T follicular helper cell (primary cell): ENCODE measurements at regions not wholly inside any gene's neighbourhood (a gene's known extent, or its start where the extent isn't known, plus 50 kb on each side); places are given as distances from the start of the nearest gene placed in this dataset.
A peak's percentile ranks its signal among the peaks of the same experiment; 100 is the strongest.

ENCODE experiments used
- DNase-seq: peaks from one replicate; pipeline ENCODE4 v3.0.0-alpha.2; 2020; ENCODE audit warnings: low read depth

DNA sequence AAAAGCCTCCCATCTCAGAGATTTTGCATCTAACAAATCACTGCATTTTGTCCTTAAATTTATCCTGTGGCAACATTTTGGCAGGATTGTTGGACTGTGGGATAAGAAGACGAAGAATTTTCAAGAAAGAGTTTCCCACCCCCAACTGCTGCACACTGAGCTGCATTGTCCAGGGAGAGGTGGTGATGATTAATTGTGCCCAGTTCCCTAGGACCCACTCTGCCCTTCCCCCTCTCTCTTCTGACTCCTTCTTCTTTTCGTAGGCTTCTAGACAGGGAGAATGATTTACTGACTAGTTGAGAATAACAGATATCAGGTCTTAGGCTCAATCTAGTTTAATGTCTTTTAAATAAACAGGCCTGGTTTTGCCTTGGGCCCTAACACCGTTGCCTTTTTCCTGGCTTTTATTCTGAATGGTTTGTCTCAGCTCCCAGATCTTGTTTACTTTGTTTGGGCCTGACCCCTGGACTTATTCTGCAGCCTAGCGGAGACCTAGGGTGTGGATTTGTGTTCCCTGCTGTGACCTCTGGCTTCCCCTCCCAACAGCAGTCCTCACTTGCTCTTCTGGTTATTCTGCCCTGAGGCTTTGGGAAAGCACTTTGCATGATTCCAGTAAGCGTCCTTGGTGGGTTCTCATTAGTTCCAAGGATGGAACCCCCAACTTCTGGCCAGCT lies 233.3 kb downstream of the INSIG2 start:
- DNase-seq: no peak

DNA sequence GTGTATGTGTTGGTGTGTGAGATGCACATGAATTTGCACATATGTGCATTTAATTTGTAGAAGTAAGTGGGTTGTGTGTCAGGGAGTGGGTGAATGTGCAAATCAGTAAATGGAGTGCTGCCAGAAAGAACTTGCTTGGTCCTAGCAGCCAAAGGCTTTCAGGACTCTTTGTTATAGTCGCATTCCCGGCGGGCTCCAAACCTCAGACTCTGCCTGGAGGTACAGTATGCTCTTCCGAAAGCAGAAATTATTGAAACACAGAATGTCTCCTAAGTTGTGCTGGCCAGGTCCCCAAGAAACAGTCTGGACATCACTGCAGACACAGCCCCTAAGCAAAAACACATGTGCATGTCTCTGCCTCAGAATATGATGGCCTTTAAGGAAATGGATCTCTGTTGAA lies 232.4 kb downstream of the INSIG2 start:
- DNase-seq: no peak

DNA sequence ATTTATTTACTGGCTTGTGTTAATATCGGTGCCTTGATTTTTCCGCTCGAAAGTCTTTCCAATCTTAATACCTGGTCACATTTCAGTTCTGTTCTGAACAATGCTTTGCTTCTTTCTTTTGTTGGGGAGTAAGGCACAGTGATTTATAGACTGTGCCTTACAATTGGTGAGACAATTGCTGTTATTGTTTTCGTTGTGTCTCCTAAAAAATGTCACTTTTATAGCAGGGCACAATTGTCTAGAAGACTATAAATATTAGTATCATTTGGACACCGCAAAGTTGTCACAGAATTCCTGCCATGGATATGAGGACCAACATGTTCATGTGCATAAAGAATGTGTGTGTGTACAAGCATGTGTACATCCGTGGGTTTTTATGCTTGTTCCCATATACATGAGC lies 231.9 kb downstream of the INSIG2 start:
- DNase-seq: no peak

DNA sequence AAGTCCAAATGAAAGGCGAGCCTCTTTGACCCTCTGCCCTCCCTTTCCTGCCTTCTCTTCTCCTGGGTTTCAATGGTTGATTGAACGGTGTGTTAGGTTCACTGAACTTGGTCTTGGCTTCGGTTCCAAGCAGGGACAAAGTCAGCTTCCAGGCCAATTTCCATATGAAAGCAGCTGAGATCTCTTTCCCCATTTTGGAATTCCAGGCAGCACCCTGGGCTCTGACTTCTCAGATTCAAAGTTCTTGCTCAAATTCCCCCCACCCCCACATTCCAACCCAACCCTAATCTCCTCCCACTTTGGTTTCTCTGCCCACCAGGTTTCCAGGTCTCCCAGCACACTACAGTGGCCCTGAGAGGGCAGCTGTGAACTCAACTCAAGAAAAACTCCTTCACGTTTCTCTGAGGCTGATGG lies 231.0 kb downstream of the INSIG2 start:
- no peak for DNase-seq

DNA sequence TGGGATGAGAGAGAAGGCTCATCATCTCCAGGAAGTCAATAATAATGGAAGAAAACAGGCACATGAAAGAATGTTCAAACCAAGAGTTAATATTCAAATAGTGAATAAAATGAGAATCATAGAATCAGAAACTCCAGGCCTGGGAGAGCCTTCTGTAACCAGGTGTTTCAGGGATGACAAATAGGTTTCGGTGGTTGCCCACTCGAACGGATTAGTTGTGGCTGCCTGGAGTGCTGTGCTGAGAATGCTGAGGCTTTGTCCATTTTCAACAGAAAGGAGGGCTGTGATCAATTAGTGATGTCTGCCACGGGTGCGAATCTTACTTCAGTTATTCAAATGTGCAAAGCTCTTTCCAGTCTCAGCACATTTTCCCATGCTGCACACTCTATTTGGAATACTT lies 227.3 kb downstream of the INSIG2 start:
- DNase-seq: no peak

DNA sequence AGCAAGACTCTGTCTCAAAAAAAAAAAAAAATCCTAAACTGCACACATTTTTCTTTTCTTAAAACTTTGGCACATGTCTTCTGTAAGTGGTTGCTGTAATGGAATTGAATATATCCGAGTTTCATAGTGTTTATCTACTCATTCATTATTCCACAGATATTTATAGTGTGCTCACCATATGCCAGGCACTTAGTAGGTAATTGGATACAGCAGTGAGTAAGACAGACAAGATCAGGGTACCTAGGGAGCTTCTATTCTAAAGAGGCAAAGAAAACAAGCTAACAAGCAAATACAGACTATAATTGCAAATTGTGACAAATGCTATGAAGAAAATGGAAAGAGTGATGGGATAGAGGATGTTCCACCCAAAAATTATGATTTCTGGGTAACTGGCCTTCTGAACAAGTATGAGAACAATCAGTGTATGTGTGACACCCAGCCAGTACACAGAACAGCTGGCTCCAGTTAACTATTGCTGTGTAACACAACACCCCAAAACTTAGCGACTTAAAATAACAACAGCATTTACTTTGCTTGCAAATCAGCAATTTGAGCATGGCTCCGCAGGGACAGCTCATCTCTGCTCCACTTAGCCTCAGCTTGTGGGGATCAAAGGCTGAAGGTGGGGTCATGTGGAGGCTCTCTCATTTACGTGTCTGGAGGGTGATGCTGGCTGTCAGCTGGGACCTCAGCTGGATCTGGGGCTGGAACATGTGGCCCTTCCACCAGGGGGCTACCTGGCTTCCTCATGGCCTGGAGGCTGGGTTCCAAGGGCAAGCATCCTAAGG lies 224.9 kb downstream of the INSIG2 start:
- no peak for DNase-seq

DNA sequence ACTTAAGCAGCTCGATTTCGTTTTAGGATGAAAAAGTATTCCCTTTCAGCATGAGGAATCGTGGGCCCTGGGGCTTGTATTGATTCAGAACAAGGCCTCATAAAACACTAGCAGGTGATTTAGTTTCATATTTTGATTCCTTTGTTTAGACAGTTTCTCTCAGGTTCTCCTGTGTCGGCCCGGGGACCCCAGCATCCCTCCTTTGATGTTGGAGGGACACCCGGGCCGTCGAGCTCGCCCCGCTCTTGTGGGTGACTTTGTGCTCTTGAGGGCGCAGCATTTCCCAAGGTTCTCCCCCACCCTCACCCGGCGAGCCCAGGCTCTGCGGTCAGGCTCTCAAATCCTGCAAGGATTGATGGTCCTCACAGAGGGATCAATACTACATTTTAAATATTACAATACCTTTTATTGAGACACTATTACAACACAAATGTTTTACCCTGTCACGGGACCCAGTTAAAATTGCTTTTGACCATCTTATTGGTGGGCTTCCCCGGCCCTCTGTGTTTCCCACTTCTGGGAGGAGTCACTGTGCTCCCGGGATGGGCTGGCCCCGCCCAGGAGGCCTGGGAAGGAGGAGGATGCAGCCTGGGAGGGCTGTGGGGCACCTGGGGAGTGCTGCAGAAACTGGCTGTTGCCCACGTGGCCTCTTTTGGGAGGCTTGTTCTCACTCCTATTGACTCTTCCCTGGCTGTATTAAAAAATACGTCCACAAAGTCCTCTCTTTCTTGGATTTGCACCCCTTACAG lies 222.6 kb downstream of the INSIG2 start:
- no peak for DNase-seq

DNA sequence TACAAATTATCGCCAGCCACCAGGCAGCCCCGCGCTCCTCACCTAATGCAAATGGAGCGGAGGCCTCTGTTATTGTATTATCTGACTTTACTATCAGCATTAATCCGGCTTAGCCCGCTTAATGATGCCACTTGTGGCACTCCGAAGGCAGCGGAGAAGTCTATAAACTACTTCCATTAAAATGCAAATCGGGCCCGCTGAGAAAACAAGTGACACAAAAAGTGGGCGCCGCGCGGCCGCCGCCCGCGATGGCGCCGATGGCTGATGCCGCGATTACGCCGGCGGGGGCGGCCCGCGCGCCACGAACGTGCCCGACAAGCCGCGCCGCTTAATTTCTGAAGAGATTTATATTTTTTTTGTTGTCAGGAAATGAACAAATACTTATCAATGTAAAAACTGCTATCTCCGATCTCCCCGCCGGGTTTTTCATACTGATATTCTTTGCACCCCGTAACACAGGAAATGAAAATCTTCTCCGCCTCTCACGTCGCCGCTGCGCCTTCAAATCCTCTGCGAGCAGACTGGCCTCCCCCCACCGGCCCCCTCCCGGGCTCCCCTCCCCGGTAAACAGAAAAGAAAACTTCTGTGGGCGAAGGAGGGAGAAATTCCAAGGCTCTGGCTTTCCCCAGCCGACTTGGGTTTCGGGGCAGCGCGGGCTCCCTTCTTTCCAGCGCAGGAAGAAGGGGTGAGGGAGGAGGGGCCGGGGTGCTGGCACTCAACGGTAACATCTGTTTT lies 221.8 kb downstream of the INSIG2 start:
- peak; percentile 40 for DNase-seq

DNA sequence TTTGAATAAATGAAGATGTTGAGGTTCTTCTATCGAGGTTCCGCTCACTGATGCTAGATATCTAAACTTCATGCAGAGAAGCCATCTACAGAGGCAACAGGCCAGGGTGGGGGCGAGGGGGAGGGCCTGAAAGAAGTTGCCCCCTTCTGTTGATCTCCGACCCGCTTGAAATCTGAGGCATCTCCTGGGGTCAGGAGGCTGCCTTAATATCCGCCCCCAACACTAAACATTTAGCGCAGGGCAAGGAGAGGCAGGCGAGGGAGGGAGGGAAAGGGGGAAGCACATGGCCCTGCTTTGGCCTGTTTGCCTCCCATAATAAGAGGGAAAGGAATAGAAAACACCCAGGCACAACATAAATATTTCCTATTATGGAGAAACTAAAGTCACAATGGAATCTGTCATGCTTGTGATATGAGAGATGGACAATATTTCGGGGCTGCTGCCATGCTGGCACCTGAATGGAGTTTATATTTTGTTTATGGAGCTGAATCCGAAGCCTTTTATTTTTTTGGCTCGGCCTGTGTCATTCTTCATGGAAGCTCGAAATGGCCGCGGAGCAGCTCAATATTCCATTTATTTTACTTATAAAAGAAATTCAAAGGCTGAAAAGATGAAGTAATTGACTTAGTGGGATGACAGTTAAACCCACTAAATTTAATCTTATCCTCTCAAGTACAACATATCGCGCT lies 221.1 kb downstream of the INSIG2 start:
- no peak for DNase-seq

DNA sequence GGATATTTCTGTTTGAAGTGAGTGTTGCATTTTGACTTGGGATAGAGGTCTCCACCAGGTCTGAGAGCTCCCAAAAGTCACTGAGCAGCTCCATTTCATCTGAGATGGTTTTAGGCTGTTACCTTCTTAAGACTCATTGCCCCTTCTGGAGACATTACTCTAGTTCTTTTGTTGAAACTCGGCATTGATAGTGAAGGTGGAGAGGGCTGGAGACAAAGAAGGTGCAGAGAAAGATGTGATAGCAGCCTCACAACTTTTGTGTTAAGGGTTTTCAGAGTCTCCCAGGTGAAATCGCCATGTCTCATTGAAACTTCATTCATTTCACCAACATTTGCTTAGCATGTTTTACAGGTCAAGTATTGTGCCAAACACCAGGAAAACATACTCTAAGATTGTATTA lies 219.6 kb downstream of the INSIG2 start:
- no peak for DNase-seq

DNA sequence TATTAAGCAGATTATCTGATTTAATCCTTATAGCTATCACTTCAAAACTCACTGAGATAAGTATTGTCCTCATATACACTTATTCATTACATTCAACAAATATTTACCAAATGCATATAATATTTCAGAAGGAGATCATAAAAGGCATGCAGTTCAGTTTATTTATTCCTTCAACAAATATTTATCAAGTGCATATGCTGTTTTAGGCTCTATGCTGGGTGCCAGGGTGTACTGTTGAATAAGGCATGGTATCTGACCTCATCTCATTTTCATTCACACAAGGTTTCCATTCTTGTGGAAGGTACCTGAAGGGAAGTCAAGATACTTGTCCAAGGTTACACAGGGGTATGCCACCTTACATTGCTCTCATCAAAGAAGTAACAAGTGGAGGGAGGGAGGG lies 213.0 kb downstream of the INSIG2 start:
- no peak for DNase-seq

DNA sequence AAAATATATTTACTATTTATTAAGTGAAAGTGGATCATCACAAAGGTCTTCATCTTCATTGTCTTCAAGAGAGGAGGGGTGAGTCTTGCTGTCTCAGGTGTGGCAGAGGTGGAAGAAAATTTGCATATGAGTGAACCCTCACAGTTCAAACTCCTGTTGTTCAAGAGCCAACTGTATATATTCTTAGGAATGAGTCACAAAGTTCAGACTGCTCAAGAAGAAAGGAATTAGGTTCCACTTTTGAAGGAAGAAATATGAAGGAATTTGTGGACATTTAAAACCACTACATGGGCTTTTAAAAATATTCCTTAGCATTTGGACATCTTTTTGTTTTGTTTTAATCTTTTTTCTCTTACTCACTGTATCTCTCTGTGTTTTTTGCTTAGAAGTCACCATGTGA lies 212.6 kb downstream of the INSIG2 start:
- DNase-seq: no peak

DNA sequence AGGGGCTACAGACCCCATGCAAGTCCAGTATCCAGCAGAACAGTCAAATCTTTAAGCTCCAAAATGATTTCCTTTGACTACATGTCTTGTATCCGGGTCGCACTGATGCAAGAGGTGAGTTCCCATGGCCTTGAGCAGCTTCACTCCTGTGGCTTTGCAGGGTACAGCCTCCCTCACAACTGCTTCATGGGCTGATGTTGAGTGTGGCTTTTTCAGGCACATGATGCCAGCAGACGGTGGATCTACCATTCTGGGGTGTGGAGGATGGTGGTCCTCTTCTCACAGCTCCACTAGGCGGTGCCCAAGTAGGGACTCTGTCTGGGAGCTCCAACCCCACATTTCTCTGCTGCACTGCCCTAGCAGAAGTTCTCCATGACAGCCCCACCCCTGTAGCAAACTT lies 208.4 kb downstream of the INSIG2 start:
- DNase-seq: no peak

DNA sequence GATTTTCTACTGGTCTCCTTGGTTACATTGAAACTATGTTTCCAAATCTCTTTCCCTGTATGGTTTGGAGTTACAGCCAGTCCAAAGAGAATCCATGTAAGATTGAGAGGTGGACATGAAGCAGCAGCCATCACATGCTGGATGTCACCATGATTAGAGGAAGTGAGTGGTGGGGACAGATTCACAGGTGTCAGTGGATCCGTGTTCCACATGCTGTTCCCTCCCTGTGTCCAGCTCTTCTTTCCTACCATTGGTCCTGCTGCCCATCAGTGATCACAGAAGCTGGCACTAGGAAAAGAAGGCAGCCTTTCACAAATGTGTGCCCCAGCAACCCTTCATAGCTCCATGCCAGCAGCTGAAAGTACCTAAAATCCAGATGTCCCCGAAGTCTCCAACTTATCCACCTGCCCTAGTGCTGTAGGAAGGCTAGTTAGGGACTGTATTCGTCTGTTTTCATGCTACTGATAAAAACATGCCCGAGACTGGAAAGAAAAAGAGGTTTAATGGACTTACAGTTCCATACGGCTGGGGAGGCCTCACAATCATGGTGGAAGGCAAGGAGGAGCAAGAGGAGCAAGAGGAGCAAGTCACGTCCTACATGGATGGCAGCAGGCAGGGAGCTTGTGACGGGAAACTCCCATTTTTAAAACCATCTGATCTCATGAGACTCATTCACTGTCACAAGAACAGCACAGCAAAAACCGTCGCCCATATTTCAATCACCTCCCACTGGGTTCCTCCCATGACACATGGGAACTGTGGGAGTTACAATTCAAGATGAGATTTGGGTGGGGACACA lies 207.5 kb downstream of the INSIG2 start:
- DNase-seq: no peak

DNA sequence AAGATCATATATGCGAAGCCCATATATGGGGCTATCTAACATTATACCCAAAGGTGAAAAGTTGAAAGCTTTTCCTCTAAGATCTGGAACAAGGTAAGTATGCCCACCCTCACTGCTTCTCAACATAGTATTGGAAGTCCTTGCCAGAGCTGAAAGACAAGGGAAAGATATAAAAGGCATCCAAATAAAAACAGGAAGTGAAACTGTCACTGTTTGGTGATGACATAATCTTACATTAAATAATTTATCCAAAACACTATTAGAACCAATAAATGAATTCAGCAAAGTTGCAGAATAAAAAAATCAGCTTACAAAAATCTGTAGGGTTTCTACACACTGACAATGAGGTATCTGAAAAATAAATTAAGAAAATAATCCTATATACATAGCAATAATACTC lies 205.8 kb downstream of the INSIG2 start:
- no peak for DNase-seq

DNA sequence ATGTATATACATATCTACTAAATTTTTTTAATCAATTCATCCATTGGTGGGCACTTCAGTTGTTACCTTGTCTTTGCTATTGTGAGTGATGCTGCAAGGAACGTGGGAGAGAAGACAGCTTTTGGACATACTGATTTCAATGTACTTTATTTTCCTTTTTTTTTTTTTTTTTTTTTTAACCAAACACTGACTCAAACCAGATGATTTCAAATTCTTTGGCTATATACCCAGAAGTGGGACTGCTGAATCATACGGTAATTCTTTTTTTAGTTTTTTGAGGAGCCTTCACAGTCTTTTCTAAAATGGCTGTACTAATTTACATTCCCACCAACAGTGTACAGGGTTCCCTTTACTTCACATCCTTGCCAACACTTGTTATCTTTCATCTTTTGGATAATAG lies 204.7 kb downstream of the INSIG2 start:
- DNase-seq: no peak

DNA sequence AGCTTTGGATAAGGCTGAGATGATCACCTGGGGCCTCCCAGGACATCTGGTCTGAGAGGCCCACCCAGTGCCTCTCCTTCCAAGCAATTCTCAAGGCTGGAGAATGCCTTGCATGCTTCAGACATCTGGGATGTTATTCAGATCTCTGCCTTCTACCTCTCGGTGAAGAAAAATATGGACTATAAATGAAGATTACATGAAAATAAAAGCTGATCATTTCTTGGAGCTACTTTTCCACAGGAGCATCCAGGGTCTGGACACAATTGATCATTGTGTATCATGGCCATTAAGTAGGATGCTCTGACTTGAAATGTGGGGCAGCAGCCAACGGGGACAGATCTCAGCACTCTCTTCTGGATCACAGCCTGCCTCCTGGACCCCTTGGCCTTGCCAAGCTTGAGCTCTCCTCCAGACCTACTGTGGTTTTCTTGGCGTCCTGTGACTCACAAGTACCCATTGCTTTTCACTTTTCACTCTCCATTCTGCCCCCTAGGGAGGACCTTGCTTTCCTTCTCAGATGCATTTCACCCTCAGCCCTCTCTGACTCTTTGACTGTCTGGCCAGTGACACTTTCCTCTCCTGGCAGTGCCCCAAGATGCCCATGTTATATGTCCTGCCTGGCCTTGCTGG lies 203.1 kb downstream of the INSIG2 start:
- no peak for DNase-seq

DNA sequence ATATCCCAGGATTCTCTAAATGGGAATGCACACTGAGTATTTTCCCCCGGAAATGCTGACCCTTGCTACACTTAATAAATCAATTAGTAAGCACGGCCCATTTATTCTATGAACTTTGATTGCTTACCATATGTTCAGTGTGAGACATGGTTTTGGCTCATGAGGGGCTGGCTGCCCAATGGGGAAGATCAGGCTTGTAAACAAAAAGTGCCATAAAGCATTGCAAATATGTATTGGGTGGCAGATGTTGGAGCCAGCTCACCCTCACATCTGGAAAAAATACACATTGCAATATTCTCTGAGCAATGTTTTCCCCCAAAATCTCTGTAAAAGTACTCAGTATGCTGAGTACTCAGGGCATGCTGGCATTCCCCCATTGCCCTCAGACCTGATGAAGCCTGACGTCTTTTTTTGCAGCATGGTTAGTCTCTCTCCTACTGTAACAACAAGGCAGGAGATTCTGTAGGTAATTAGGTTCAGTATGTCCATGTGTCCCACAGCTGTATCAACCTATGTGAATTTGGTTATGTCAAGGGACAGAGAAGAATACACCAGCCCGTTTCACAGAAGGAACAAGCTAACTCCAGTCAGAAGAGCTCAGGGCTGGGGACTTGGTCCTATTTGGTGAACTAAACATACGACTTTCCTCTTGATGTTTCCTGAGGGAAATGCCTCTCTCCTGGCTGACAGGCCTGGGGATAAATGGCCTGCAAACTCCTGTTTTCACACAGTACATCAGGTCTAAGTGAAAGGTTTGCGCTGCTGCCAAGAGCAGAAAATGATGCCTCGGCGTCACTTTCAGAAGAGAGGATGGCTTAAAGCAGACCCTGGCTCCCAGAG lies 202.4 kb downstream of the INSIG2 start:
- DNase-seq: no peak

DNA sequence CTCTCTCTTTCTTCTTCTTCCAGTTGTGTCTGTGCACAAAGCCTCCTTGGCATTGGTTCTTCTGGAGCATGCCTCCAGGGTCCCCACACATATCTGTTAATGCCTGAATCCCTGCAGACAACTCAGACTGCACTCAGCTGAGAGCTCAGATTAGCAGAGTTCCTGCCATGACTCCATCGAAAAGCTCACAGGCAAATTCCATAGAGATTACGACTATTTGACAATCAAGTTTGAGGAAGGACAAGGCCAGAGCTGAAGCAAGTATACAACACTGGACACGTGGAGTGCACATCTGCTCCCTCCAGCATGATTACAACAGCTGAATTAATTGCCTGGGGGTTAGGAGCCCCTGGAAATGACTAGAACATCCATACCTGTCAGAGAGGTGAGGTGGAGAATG lies 190.7 kb downstream of the INSIG2 start:
- no peak for DNase-seq
